HG03521 (cell line): ENCODE measurements at regions not wholly inside any gene's neighbourhood (a gene's known extent, or its start where the extent isn't known, plus 50 kb on each side); places are given as distances from the start of the nearest gene placed in this dataset.

Source experiments
- ATAC-seq: cut with Tn5 transposase; IDR thresholded peaks from one replicate; pipeline ENCODE4 v1.9.1; 2021; ENCODE audit warnings: mild to moderate bottlenecking, moderate library complexity; ENCODE audit not compliant: unreplicated experiment

- ATAC-seq, result no peak
These were observed 152.0 kb upstream of the SGK1 start for GRCh38 chr6:134469702-134470456.

- no peak for ATAC-seq
These were observed 150.7 kb upstream of the SGK1 start for GRCh38 chr6:134468633-134469032.

- ATAC-seq, result no peak
These were observed 149.7 kb upstream of the SGK1 start for GRCh38 chr6:134467620-134468019.

GRCh38 chr6:134466771-134467525 is 149.0 kb upstream of the SGK1 start:
- no peak for ATAC-seq

GRCh38 chr6:134464690-134465411 is 146.9 kb upstream of the SGK1 start:
- ATAC-seq, result no peak

- ATAC-seq, result no peak
These were observed 141.1 kb upstream of the SGK1 start for GRCh38 chr6:134458857-134459657.

GRCh38 chr6:134457941-134458340 is 140.0 kb upstream of the SGK1 start:
- no peak for ATAC-seq

- no peak for ATAC-seq
These were observed 138.3 kb upstream of the SGK1 start for GRCh38 chr6:134456226-134456625.

- ATAC-seq, result no peak
These were observed 137.4 kb upstream of the SGK1 start for GRCh38 chr6:134455319-134455718.

- no peak for ATAC-seq
These were observed 136.9 kb upstream of the SGK1 start for GRCh38 chr6:134454794-134455193.

GRCh38 chr6:134453792-134454510 is 136.0 kb upstream of the SGK1 start:
- no peak for ATAC-seq

GRCh38 chr6:134452906-134453305 is 135.0 kb upstream of the SGK1 start:
- no peak for ATAC-seq

- ATAC-seq, result no peak
These were observed 133.6 kb upstream of the SGK1 start for GRCh38 chr6:134451529-134451928.

- no peak for ATAC-seq
These were observed 131.9 kb upstream of the SGK1 start for GRCh38 chr6:134449781-134450180.

GRCh38 chr6:134449004-134449403 is 131.1 kb upstream of the SGK1 start:
- ATAC-seq, result no peak

GRCh38 chr6:134447883-134448387 is 130.0 kb upstream of the SGK1 start:
- no peak for ATAC-seq

- no peak for ATAC-seq
These were observed 129.5 kb upstream of the SGK1 start for GRCh38 chr6:134447423-134447822.

- ATAC-seq, result no peak
These were observed 129.0 kb upstream of the SGK1 start for GRCh38 chr6:134446896-134447295.

GRCh38 chr6:134446218-134446848 is 128.4 kb upstream of the SGK1 start:
- no peak for ATAC-seq

GRCh38 chr6:134443009-134443408 is 125.1 kb upstream of the SGK1 start:
- no peak for ATAC-seq
